VCaP (cell line): ENCODE measurements at regions not wholly inside any gene's neighbourhood (a gene's known extent, or its start where the extent isn't known, plus 50 kb on each side); places are given as distances from the start of the nearest gene placed in this dataset.
"Not testable (repeated sequence)": the region's sequence is repeated elsewhere in the genome, so short reads cannot be mapped to it uniquely, and the experiment has no call there.

Experiments
- H3K27ac ChIP-seq: fragments of 450-650 bp; 2 replicates; pipeline ENCODE4 v1.5.1; 2017
- CTCF ChIP-seq: fragments of 450-650 bp; conservative IDR thresholded peaks from 2 replicates; pipeline ENCODE4 v1.5.1; 2017; ENCODE audit warnings: mild to moderate bottlenecking, moderate library complexity

DNA sequence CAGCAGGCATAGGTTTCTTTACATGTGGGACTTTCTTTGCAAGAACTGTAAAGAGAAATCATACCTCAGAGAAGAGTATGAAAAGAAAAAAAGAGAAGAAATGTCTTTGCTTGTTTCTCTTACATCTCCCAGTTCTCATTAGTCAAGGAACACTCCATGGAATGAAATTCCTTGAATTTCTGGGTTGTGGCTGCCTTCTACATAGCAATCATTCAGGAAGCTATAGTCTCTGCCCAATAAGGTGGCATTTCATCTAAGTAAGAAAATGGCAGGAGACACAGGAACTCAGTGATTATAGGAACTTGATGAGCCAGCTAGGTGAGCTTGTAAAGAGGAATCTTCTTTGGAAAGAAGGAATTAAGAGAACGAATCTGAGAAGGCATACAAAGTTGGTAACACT lies 197.0 kb upstream of the FKBP1C start:
- no peak for TF ChIP-seq CTCF
- no peak overlapping the region for H3K27ac ChIP-seq

DNA sequence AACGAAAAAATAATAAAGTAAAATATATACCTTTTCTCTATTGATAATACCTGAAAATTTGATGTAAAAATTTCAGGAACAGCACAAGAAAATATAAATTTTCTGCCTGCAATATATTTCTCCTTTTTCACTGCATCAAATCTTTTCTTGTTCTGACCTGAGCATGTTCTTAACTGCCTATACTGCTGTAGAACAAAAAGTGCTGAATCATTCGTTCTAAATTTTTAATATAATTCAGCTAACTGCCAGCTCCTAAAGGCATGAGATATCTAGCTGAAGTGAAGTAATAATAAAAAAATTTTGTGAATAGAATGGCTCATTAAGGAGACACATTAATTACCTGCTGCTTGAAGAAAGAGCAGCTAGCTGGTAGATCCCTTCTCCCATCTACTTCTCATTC lies 188.6 kb upstream of the FKBP1C start:
- TF ChIP-seq CTCF, result no peak
- no peak overlapping the region for H3K27ac ChIP-seq

- no peak overlapping the region for H3K27ac ChIP-seq
- no peak for TF ChIP-seq CTCF
Measured at GRCh38 chr6:63023726-63024125, 187.5 kb upstream of the FKBP1C start.

DNA sequence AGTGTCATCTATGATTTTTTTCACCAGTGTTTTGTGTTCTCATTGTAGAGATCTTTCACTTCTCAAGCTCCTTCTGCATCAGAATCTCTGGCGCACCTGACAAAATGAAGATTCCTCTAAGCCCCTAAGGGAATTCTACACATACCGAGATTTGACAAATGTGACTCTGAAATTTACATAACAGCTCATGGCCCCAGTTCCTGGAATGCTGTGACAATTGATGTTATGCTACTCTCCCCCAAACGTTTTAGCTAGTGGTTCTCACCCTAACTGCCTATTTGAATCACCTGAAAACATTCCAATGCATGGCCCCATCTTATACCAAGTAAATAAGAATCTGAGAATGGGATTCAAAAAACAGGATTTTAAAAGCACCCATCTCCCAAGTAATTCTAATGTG lies 162.1 kb upstream of the FKBP1C start:
- no peak for TF ChIP-seq CTCF
- no peak overlapping the region for H3K27ac ChIP-seq

DNA sequence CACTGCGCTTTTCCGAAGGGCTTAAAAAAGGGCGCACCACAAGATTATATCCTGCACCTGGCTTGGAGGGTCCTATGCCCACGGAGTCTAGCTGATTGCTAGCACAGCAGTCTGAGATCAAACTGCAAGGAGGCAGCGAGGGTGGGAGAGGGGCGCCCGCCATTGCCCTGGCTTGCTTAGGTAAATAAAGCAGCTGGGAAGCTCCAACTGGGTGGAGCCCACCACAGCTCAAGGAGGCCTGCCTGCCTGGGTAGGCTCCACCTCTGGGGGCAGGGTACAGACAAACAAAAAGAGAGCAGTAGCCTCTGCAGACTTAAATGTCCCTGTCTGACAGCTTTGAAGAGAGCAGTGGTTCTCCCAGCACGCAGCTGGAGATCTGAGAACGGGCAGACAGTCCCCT lies 158.1 kb upstream of the FKBP1C start:
- not testable (repeated sequence) for H3K27ac ChIP-seq

- no peak for TF ChIP-seq CTCF
- H3K27ac ChIP-seq, result no peak overlapping the region
Measured at GRCh38 chr6:63058601-63059000, 152.7 kb upstream of the FKBP1C start.

DNA sequence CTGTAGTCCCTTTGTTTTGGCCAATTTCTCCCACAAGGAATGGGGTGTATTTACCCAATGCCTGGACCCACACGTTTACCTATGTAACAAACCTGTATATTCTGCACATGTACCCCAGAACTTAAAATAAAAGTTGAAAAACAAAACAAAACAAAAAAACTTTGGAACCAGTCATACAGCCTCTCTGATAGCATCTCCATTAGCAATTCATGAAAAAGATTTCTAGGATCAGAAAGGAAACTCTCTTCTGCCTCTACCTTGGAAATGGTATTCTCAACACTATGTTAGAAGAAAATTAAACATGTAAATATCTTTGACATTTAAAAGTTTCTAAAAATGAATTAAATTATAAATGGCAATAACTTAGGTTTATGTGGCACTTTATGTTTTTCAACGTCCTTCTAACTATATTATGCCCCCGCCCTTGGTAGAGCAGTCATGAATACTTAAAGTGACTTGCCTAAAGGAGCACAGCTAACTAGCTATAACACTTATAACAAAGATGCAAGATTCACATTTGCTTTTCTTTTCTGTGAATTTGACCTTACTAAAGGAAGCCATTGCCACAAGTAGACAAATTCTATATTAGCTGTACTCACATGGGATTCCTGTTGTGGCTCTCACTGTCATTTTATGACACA lies 147.5 kb upstream of the FKBP1C start:
- no peak for TF ChIP-seq CTCF
- no peak overlapping the region for H3K27ac ChIP-seq

GRCh38 chr6:63066055-63066704 lies 145.1 kb upstream of the FKBP1C start:
- TF ChIP-seq CTCF, result peak; percentile 61
- H3K27ac ChIP-seq, result no peak overlapping the region
